SK-N-SH (cell line): ENCODE measurements at regions not wholly inside any gene's neighbourhood (a gene's known extent, or its start where the extent isn't known, plus 50 kb on each side); places are given as distances from the start of the nearest gene placed in this dataset.
A peak's percentile ranks its signal among the peaks of the same experiment; 100 is the strongest.

Experiments
- CTCF ChIA-PET: fragments of 300-600, 350-600 bp; formaldehyde crosslinking; extraction: SDS; loops from one replicate; lab custom pipeline; 2021; lab: Yijun Ruan, JAX
- POLR2A ChIA-PET: fragments of 350-600 bp; sonication (Branson Sonifier 250); formaldehyde crosslinking; extraction: SDS; loops from one replicate; lab custom pipeline; 2020; ENCODE audit warnings: antibody characterized with exemption, inconsistent platforms; lab: Yijun Ruan, JAX
- DNase-seq: peaks from one replicate; pipeline ENCODE4 v3.0.0; 2012
- H2AFZ ChIP-seq: fragments of 200-600 bp; sonication (generic); 2 replicates; pipeline ENCODE4 v1.8.1; 2016; ENCODE audit warnings: antibody characterized with exemption, mild to moderate bottlenecking, low read depth
- H3F3A ChIP-seq: fragments of 200-600 bp; sonication (generic); replicated peaks from 2 replicates; pipeline ENCODE3; 2016; ENCODE audit warnings: antibody characterized with exemption, mild to moderate bottlenecking; ENCODE audit not compliant: insufficient read depth
- H3K27ac ChIP-seq, 2 experiments: fragments of 200-500 bp in 1 of 2; fragments of 200-600 bp in 1 of 2; sonication (Bioruptor generic) in 1 of 2; sonication (generic), shearing (Covaris generic) in 1 of 2; 2 replicates each; pipeline versions ENCODE4 v1.5.1 to v1.6.1; 2014 to 2016; ENCODE audit warnings: low read depth in 2 of 2, inconsistent platforms in 1 of 2, low read length in 1 of 2, mild to moderate bottlenecking in 1 of 2, mixed read lengths in 1 of 2
- H3K27me3 ChIP-seq: fragments of 200-600 bp; sonication (generic), shearing (Covaris generic); 2 replicates; pipeline ENCODE4 v1.6.1; 2016; ENCODE audit warnings: mixed run types; ENCODE audit not compliant: insufficient read depth
- H3K36me3 ChIP-seq, 2 experiments: fragments of 200-500 bp in 1 of 2; fragments of 200-600 bp in 1 of 2; sonication (Bioruptor generic) in 1 of 2; sonication (generic) in 1 of 2; replicated peaks in 1 of 2; 2 replicates each; pipeline versions ENCODE3 to v1.5.1; 2014 to 2016; ENCODE audit warnings: low read length in 1 of 2, mild to moderate bottlenecking in 1 of 2; ENCODE audit not compliant: insufficient read depth in 2 of 2, control insufficient read depth in 1 of 2
- H3K4me1 ChIP-seq, 2 experiments: fragments of 200-500 bp in 1 of 2; fragments of 200-600 bp in 1 of 2; sonication (Bioruptor generic) in 1 of 2; sonication (generic), shearing (Covaris generic) in 1 of 2; 2 replicates each; pipeline versions ENCODE4 v1.5.1 to v1.6.1; 2014 to 2016; ENCODE audit warnings: low read depth in 1 of 2, low read length in 1 of 2, mixed run types in 1 of 2; ENCODE audit not compliant: insufficient read depth in 2 of 2, control insufficient read depth in 1 of 2
- H3K4me2 ChIP-seq: fragments of 200-600 bp; sonication (generic), shearing (Covaris generic); 2 replicates; pipeline ENCODE4 v1.6.1; 2017; ENCODE audit warnings: mixed run types
- H3K4me3 ChIP-seq, 2 experiments: fragments of 200-500 bp in 1 of 2; fragments of 200-600 bp in 1 of 2; sonication (Bioruptor generic) in 1 of 2; sonication (generic), shearing (Covaris generic) in 1 of 2; 2 replicates each; pipeline versions ENCODE4 v1.5.1 to v1.8.1; 2014 to 2016; ENCODE audit warnings: low read depth in 2 of 2, inconsistent platforms in 1 of 2, low read length in 1 of 2, mild to moderate bottlenecking in 1 of 2, mixed read lengths in 1 of 2, moderate library complexity in 1 of 2
- H3K79me2 ChIP-seq: fragments of 200-600 bp; sonication (generic); 2 replicates; pipeline ENCODE4 v1.8.1; 2017; ENCODE audit warnings: mild to moderate bottlenecking; ENCODE audit not compliant: insufficient read depth
- H3K9ac ChIP-seq: fragments of 200-600 bp; sonication (generic); 2 replicates; pipeline ENCODE4 v1.6.1; 2017; ENCODE audit warnings: mixed run types
- H3K9me2 ChIP-seq: fragments of 200-600 bp; sonication (generic); 2 replicates; pipeline ENCODE4 v1.6.1; 2017; ENCODE audit warnings: mixed run types
- H3K9me3 ChIP-seq: fragments of 200-600 bp; sonication (generic); 2 replicates; pipeline ENCODE4 v1.6.1; 2017; ENCODE audit warnings: mixed run types, mild to moderate bottlenecking, moderate library complexity
- H4K20me1 ChIP-seq: fragments of 200-600 bp; sonication (generic); 2 replicates; pipeline ENCODE4 v1.6.1; 2017; ENCODE audit warnings: mild to moderate bottlenecking, mixed run types; ENCODE audit not compliant: insufficient read depth
- ELF1 ChIP-seq: IDR thresholded peaks from 2 replicates; pipeline ENCODE4 v1.4.0; 2012
- EP300 ChIP-seq, 2 experiments: IDR thresholded peaks; 2 replicates each; pipeline versions ENCODE4 v1.4.0 to v1.6.1; 2012; ENCODE audit warnings: borderline replicate concordance in 1 of 2, low read depth in 1 of 2, low read length in 1 of 2
- FOXM1 ChIP-seq: IDR thresholded peaks from 2 replicates; pipeline ENCODE4 v1.4.0; 2012; ENCODE audit warnings: low read depth, mild to moderate bottlenecking
- GABPA ChIP-seq: IDR thresholded peaks from 2 replicates; pipeline ENCODE4 v1.4.0; 2012; ENCODE audit warnings: low read depth, mild to moderate bottlenecking
- GATA2 ChIP-seq: sonication (generic); formaldehyde crosslinking; IDR thresholded peaks from 2 replicates; pipeline ENCODE4 v1.5.0; 2020; ENCODE audit warnings: mild to moderate bottlenecking, missing genetic modification reagents
- IRF3 ChIP-seq: fragments of 150-350 bp; IDR thresholded peaks from 2 replicates; pipeline ENCODE4 v1.6.1; 2016; ENCODE audit warnings: mild to moderate bottlenecking, low read depth, low read length
- JUND ChIP-seq: IDR thresholded peaks from 2 replicates; pipeline ENCODE4 v1.4.0; 2012
- MEF2A ChIP-seq: IDR thresholded peaks from 2 replicates; pipeline ENCODE4 v1.4.0; 2012; ENCODE audit warnings: low read depth, borderline replicate concordance
- MXI1 ChIP-seq: IDR thresholded peaks from 2 replicates; pipeline ENCODE4 v1.6.1; 2012; ENCODE audit warnings: mild to moderate bottlenecking, low read depth, low read length, improper control_type of control experiment
- NFIC ChIP-seq: IDR thresholded peaks from 2 replicates; pipeline ENCODE4 v1.4.0; 2012; ENCODE audit warnings: borderline replicate concordance
- POLR2AphosphoS5 ChIP-seq: IDR thresholded peaks from 2 replicates; pipeline ENCODE4 v1.6.1; 2012; ENCODE audit warnings: low read depth, low read length
- RAD21 ChIP-seq: IDR thresholded peaks from 2 replicates; pipeline ENCODE4 v1.6.1; 2012; ENCODE audit warnings: mild to moderate bottlenecking, low read length
- RCOR1 ChIP-seq: fragments of 150-350 bp; IDR thresholded peaks from 2 replicates; pipeline ENCODE4 v1.6.1; 2017; ENCODE audit warnings: antibody characterized with exemption, low read length
- RFX5 ChIP-seq: IDR thresholded peaks from 2 replicates; pipeline ENCODE4 v1.6.1; 2012; ENCODE audit warnings: mild to moderate bottlenecking, improper control_type of control experiment, low read length
- USF1 ChIP-seq: IDR thresholded peaks from 2 replicates; pipeline ENCODE4 v1.4.0; 2012; ENCODE audit warnings: low read depth, borderline replicate concordance
- YY1 ChIP-seq: IDR thresholded peaks from 2 replicates; pipeline ENCODE4 v1.4.0; 2012; ENCODE audit warnings: low read depth, mild to moderate bottlenecking
- WGBS: methylation state at CpG from one replicate; pipeline ENCODE4 v1.1.6; 2017; ENCODE audit warnings: low lambda C conversion rate; 5-methylcytosine and 5-hydroxymethylcytosine counted together

GRCh38 chr4:158319880-158320279 is 109.6 kb downstream of the TMEM144 start:
- Histone ChIP-seq H3K4me1 (peaks cover 0 to 10% of the 10 kb centered on the region in 2 experiments; a peak in 1 of 4 replicates), H3K27me3 (no peaks in the 10 kb centered on the region), H4K20me1 (no peaks in the 10 kb centered on the region), H3K79me2 (no peaks in the 10 kb centered on the region), H3K27ac (no peak overlapping the region), H3K9me2 (no peaks in the 10 kb centered on the region), H3F3A (peaks cover 10% of the 10 kb centered on the region), H3K36me3 (no peaks in the 10 kb centered on the region), H3K4me2 (no peak overlapping the region), H3K9me3 (no peaks in the 10 kb centered on the region), H3K4me3 (no peak overlapping the region), H2AFZ (no peak overlapping the region), H3K9ac (no peak overlapping the region)
- no peak for TF ChIP-seq ELF1
- TF ChIP-seq NFIC = no peak
- no peak for TF ChIP-seq IRF3
- no peak for TF ChIP-seq FOXM1
- no peak for TF ChIP-seq RAD21
- no peak for TF ChIP-seq JUND
- no peak for TF ChIP-seq MXI1
- TF ChIP-seq RFX5 = no peak
- no peak for DNase-seq
- CTCF ChIA-PET = interaction anchor here (1.3 kb wide), 2 partner anchors 65 to 304 kb away, joined by 4 read pairs; no protein-coding TSS in a partner anchor
- 63% methylated on average over 7 of the region's 7 CpGs for WGBS
- POLR2A ChIA-PET = no interaction called here

- 5% methylated on average over 1 of the region's 1 CpG for WGBS
- H3K4me3 ChIP-seq = no peak overlapping the region
- H3K27me3 ChIP-seq = no peaks in the 10 kb centered on the region
- no peaks in the 10 kb centered on the region for H4K20me1 ChIP-seq
- H2AFZ ChIP-seq = no peak overlapping the region
- no peaks in the 10 kb centered on the region for H3K36me3 ChIP-seq
- no peak overlapping the region for H3K4me2 ChIP-seq
- H3K9me2 ChIP-seq = no peaks in the 10 kb centered on the region
- no peak overlapping the region for H3K9ac ChIP-seq
- H3K9me3 ChIP-seq = no peaks in the 10 kb centered on the region
- H3K79me2 ChIP-seq = no peaks in the 10 kb centered on the region
- no peak for TF ChIP-seq GABPA
- 0 out of 2 replicates have a peak, but pooled peaks have one; percentile 16 for TF ChIP-seq RCOR1
- TF ChIP-seq YY1 = no peak
- peak; percentile 59 for TF ChIP-seq GATA2 (CRISPR knock-in tag)
- no peak for TF ChIP-seq MEF2A
- no peak for TF ChIP-seq JUND
- no peak for TF ChIP-seq MXI1
- TF ChIP-seq USF1 = no peak
- no peak for TF ChIP-seq NFIC
- TF ChIP-seq POLR2AphosphoS5 = no peak
- peak in 1 of 2 experiments; percentile 68; a peak in 2 of 4 replicates for TF ChIP-seq EP300 (IDR thresholded peaks at IDR 0.05; ENCODE audit: borderline replicate concordance in 1 of 2, low read depth in 1 of 2, low read length in 1 of 2)
- TF ChIP-seq FOXM1 = no peak
- peak overlapping the region in 1 of 2 experiments; percentile 77; a peak in 1 of 4 replicates for H3K27ac ChIP-seq
- no peaks in the 10 kb centered on the region for H3K4me1 ChIP-seq
- peak; percentile 46 for DNase-seq
- POLR2A ChIA-PET = no interaction called here
- no peaks in the 10 kb centered on the region for H3F3A ChIP-seq
- CTCF ChIA-PET = no interaction called here
These were observed 111.8 kb downstream of the TMEM144 start for GRCh38 chr4:158322109-158322508.
